Glomerular endothelial cell (primary cell): ENCODE measurements at regions not wholly inside any gene's neighbourhood (a gene's known extent, or its start where the extent isn't known, plus 50 kb on each side); places are given as distances from the start of the nearest gene placed in this dataset.
"Not testable (repeated sequence)": the region's sequence is repeated elsewhere in the genome, so short reads cannot be mapped to it uniquely, and the experiment has no call there.

ENCODE experiments used
- DNase-seq: peaks from one replicate; pipeline ENCODE4 v3.0.0-alpha.2; 2011; ENCODE audit warnings: low read depth, low spot score; ENCODE audit errors: extremely low read depth

DNA sequence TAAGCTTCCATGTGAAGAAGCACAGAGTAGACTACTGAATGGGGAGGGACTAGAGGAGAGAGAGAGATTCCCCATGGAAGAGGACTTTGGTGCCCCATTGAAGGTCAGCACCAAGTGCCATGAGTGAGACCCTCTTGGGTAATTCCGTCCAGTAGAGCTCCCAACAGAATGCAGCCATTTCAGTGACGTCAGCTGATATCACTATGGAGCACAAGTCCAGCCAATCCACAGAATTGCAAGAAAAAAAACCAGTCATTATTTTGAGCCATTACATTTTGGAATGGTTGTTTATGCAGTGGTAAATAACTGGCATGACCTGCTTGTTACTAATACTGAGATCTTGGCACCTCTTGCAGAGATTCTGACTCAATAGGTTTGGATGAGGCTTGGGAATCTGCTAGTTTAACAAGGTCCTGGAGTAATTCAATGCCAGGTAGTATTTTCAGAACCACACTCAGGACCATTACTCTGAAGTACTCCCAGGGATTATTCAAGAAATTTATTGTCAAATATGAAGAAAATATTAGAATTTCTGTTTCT is 52.6 kb upstream of the SP8 start:
- no peak for DNase-seq

DNA sequence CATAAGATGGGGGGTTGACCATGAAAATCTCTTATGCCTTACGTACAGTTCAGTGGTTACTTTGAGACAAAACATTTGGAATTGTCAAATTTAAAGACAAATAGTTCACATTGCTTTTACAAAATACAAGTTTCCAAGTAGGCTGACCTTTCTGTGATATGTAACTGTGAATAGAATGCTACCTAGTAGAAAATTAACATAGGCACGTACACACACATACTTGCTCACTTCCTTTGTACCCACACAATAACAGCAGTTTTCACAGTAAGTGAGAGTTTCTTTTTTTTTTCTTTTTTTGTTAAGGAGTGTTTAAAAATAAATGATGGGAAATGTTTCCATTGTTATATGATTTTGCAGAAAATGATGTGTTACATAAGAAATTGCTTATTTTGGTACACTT is 53.3 kb upstream of the SP8 start:
- no peak for DNase-seq

DNA sequence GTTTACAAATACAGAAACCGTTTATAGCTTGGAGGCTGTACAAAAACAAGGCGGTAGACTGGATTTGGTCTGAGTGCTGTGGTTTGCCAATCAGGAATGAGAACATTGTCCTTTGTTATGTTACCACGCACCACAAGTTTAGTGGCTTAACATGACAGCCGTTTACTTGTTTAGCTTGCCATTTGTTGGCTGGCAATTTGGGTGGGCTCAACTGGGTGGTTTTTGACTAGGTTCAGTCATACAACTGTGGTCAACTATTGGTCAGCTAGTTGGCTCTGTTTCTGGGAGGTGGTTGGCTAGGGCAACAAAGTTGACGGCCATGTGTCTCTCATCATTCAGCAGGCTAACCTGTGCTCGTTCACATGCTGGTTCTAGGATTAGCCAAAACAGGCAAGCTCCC is 60.1 kb upstream of the SP8 start:
- no peak for DNase-seq

DNA sequence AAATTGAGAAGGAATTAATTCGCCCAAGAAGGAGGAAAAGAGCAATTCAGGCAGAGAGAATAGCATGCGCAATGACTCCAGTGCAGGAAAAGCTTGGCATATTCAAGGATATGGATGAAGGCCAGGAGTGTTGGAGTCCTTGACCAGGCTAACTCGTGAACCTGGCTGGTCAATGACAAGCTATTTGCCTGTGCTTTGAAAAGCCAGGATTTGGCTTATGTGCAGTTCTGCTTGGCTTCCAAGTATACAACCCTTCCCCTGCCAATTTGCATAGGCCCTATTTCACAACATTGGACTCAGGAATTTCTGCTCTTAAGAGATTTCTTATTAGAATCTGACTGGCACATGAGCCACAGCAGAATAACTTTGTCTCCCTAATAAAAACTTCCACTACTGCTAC is 72.3 kb upstream of the SP8 start:
- DNase-seq = no peak

DNA sequence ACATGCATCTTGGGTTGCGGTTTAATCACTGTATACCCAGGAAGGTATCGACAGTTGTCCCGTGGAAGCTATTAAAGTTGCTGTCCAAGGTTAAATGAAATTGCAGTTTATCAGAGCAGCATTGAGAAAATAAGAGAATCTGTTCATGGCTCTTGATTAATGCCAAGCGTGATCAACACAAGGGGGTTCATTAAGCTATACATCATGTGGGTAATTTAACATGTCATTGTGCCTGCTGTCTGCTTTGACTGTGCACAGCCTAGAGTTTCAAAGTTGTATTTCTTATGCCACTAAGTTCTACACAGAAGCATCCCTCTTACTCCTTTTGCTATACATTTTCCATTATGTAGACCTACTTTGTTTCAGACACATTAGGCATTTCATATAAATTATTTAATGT is 74.8 kb upstream of the SP8 start:
- DNase-seq = no peak

DNA sequence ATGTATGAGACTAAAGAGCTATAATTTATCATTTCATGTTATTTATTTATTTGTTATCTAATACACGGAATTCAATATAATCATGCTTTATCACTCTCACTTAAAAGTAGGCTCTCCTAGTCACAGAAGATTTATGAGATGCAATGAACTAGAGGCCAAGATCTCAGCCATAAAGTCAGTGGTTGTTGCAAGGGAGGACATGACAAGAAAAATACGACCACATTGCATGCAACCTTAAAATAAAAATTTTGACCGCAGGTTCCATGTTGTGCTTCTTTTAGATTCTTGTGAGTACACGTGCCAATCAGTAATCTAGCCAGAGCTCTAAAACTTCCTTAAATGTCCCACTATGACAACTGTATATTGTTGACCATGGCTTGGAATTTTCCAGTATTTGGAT is 75.9 kb upstream of the SP8 start:
- no peak for DNase-seq

DNA sequence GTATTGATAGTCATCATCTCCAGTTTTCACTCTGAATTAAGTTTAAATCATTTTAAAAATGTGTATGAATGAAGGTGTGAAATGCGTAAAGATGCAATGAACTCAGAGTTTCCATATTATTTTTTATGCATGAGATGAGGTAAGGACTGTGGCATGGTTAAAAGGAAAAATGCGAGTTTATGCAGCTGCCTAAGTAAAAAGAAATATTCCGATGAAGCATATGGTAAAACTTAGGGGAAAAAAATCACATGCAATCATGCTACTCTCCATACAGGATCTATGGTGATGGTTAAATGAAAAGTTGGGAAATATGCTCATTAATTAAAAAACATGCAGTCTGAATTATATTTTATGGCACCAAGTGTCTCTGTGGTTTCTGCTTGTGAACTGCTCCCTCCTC is 77.5 kb upstream of the SP8 start:
- DNase-seq = no peak

DNA sequence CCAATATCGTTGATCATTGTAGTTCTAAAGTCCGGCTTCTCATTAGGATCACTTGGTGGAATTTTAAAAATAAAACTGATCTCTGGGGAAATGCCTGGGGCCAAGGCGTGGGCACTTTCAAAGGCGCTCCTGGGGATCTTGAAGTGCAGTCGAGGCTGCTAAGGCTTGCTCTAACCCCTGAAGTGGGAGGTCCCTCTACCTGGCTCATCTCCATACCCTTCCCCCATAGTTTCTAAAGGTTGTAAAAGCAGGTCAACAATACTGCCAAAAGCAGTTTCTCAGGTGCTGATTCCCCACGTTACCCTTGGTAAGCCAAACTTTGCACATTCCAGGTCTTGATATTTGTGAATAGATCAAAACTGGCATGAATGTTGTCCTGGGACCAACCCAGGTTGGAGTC is 79.0 kb upstream of the SP8 start:
- DNase-seq = no peak

DNA sequence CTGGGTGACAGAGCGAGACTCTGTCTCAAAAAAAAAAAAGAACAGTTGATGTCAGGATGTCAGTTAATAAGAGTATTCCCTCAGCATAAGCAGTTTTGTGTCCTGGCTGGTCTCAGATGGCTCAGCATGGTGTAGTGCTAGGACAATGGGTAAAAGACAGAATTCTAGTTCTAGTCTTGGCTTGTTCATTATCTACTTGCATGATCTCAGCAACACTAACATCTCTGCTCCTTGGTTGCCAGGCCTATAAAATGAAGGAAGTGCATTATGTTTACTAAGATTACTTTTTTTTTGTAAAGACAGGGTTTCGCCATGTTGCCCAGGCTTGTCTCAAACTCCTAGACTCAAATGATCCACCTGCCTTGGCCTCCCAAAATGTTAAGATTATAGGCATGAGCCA is 84.3 kb upstream of the SP8 start:
- no peak for DNase-seq

DNA sequence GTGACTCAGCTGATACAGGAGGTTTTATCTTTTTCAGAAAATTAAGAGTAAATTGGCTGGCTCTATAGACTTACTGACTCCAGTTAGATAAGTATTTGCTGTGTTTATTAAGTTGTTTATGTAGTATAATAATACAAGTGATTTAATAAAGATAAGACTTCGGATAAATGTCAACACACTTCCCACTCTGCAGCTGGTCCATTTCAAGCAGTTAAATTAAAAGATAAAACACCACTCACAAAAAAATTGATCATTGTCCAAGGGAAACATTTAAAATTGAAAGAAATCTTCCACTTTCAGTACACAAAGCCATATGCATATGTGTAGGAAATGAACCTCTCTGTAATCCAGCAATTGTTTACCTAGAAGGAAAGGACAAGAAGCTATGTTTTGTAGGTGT is 106.1 kb upstream of the SP8 start:
- no peak for DNase-seq

DNA sequence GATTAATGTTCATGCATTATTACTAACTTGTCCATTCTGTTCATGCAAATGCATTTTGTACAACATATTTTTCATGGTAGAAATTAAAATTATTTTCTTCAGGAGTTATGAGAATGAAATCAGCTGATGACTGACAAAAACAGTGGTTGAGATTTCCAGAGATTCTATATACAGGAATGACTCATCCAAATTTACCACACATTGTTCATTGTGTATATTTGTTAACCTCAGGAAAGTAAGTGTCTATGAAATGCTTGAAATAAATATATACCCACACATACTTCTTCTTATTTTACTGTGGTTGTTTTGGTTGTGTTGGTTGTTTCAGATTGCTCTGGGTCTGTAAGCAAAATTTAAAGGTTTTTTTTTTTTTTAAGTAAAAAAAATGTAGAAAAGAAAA is 108.1 kb upstream of the SP8 start:
- no peak for DNase-seq

DNA sequence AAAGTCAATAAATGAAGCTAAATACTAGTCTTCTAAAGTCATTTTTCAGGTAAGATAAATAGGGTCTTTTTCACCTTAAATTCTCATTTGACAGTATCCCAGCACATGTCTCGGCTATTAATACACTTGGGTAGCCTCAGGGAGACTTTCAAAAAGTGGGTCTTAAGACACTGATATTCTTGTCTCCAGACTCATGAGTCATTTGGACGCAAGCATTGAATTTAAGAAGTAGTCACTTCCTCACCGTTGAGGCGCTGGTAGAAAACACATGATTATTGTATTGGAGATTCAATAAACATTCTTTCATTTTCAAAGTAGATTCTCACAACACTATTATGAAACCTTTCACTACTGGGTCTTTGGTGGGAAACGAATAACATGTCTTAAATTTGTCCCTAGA is 108.9 kb upstream of the SP8 start:
- DNase-seq = no peak

DNA sequence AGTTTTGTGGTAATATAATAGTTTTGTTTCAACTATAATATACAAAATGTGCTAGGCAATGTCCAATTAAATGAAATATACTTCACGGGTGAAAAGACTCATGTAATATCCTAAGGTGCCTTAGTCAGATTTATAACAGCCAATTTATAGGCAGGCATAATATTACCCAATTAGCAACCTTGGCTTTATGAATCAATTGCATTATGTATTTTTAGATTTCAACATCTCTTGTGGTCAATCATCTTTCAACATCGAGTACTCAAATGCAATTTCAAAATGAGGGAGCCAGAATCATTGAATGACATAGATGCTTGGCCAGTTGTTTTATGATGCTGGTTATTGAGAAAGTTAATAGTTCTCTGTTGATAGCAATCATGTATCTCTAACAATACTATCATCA is 110.3 kb upstream of the SP8 start:
- DNase-seq = no peak

DNA sequence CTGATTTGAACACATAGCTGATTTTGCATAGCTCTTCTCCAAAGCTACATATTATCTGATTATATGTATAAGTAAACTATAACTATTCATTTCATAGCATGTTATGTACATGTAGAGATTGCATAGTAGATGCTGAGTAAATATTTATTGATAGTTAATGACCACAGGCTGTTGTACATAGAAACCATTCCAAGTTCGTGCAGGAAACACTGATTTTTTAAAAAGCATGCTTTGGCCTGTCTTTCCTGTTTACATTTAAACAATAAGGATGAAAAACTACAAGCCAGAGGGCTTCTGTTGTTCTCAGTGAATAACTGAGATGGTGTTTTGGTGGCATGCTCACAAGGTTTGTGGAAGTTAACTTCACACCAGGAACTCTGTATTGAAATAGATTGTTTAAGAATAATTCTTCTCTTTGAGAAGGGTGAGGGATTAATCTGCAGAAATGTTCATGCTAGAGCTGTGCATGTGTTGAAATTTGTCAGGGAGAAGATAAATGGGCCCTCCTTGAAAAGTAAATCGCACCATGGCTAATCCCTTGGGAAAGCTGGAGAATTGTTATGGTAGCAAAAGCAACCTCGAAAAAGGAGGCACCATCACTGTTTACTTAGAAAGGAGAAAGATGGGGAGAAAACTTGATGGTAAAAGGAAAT is 120.2 kb upstream of the SP8 start:
- no peak for DNase-seq

DNA sequence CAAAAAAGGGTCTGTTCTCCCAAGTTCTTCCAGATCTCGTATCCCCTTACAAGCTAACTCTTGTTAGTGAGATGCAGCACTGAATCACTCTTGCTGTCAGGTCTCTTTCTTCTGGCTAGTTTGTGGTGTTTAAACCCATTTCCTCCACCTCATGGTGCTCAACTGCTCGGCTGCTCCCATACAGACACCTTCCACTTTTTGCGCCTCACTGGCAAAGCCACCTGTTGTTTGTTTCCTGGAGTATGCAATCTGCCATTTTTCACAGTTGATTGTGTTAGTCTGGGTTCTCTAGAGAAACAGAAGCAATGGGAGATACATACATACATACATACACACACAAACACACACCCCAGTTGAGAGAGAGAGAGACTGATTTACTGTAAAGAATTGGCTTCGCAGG is 124.4 kb upstream of the SP8 start:
- DNase-seq = no peak

DNA sequence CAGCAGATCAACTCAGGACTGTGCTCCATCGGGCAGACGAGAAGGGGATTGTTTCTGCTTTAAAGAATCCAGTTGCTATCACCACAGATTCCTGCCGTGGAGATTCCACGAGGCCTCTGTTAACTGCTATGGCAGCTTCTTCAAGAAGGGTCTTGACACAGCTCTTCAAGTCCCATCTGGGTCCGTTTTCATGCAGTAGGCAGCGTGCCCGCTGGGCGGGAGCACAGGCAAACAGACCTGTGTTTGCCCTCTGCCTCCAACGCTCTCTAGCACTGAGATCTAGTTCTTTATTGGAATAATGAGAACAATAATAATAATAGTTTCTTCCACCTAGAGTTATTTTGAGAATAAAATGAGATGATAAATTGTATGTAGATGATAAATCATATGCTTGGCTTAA is 127.2 kb upstream of the SP8 start:
- no peak for DNase-seq

DNA sequence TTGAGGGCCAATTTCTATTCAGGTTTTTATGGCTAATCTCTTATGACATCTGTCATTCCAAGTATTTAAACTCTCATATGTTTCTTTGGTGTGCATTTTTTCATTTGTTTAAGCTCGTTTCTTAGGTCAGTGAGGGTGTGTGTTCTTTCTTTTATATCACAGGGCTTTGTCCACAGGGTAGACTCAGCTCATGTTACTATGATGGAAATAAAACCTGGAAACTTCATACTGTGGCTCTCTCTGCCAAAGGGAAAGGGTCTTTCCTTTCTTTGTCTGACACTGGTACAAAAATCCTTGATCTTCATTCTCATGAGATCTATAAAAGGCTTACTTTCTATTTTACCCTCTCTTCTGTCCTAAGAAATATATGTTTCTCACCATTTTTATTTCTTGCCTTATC is 129.6 kb upstream of the SP8 start:
- DNase-seq = no peak

DNA sequence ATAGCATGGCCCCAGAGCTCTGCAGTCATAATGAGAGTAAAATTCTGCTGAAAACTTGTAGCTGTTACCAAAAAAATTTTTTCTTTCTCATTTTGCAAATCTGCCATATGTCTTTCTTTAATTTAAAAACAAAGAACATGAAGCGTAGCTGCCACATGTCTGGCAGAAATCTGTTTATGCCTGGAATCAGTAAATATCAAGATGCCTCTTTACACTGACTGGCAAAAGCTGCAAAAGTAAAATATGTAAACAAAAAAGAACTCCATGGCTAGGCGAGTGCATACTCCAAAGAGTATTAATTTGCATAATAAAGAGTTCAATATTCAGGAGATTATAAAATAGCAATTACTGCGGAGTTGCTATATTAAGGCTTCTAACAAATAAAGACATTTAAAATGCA is 130.9 kb upstream of the SP8 start:
- no peak for DNase-seq

DNA sequence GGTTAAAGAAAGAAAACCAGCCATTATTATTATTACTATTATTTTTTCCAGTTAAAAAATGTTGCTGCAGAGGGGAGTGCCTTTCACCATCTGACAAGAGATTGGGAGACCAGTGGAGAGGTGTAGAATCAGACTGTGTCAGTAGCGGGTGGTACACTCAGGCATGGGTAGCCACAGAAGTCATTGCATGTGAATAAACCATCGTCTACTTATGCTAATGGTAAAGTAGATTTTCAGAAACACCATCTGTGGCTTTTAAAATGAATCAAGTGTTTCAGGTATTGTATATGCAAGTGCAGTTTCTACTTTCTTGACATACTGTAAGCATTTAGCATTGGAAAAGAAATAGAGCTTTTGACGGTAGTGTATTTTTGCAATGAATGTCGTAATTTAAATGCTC is 131.5 kb upstream of the SP8 start:
- DNase-seq = no peak

DNA sequence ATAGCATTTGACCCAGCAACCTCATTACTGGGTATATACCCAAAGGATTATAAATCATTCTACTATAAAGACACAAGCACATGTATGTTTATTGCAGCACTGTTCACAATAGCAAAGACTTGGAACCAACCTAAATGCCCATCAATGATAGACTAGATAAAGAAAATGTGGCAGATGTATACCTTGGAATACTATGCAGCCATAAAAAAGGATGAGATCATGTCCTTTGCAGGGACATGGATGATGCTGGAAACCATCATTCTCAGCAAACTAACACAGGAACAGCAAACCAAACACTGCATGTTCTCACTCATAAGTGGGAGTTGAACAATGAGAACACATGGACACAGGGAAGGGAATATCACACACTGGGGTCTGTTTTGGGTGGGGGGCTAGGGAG is 140.5 kb upstream of the SP8 start:
- DNase-seq = not testable (repeated sequence)

DNA sequence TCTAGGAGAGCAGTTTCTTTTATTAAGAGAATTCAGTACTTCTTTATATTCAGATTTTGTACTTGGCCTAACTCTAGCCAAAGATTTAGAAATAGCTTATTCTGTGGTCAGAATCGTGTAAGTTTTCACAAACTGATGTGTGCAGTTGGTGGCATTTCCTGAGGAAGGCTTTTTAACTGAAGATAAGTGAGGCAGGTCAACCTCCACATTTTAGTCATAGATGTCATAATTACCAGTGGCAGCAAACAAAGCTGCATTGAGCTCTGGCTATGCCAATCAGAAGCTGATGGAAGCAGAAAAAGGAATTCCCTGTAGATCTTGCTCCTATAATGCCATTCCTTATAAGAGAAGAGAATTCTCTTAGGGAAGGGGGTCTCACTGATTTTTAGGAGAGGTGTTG is 141.3 kb upstream of the SP8 start:
- no peak for DNase-seq

DNA sequence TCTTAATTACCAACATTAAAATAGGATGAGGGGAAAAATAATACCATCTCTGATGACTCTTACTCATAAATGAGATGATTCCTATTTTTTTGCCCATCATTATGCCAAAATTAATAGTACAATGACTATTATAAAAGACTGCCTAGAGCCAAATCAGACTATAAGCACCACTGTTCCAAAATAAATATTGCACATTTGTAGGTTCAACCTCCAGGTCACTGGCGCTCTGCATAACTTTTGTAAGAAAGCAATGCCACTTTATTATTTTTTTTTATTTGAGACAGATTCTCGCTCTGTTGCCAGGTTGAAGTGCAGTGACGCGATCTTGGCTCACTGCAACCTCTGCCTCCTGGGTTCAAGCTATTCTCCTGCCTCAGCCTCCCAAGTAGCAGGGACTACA is 142.5 kb upstream of the SP8 start:
- DNase-seq = no peak

DNA sequence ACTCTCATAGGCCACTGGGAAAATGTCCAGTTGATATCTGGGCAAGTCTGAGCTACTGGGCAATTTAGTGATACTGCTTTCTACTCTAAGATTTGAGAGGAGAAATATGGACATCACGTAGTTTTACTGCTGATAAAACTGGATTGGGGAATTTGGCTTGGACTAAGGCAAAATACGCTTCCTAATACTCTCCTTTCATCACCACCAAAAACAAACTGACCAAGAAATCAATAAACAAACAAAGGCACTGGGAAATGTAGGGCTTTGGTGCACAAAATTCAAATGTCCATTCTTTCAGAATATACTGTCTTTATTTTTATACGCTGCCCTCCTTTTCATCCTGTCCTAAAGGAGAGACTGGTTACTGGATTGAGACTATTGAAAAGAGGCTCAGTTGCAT is 145.1 kb upstream of the SP8 start:
- no peak for DNase-seq
